ENCODE measurements at regions not wholly inside any gene's neighbourhood (a gene's known extent, or its start where the extent isn't known, plus 50 kb on each side); places are given as distances from the start of the nearest gene placed in this dataset.

- TF ChIP-seq MAFK (IDR thresholded peaks at IDR 0.05; ENCODE audit: low read length) (peak; percentile 47; the same call in 1 of the 2 replicates), CBFA2T2 (conservative IDR thresholded peaks at IDR 0.05) (peak; percentile 47; the same call in 1 of the 2 replicates), TFAP4 (CRISPR knock-in tag; IDR thresholded peaks at IDR 0.05; ENCODE audit: borderline replicate concordance) (peak; percentile 93), C11orf30 (IDR thresholded peaks at IDR 0.05; ENCODE audit: low read depth) (peak; percentile 90), RNF2 (IDR thresholded peaks at IDR 0.05) (no peak), ARID1B (IDR thresholded peaks at IDR 0.05) (peak; percentile 81), ATF3 (IDR thresholded peaks at IDR 0.05) (peak; percentile 97), ATF3 (CRISPR knock-in tag; conservative IDR thresholded peaks at IDR 0.05) (peak; percentile 68; the same call in 1 of the 2 replicates), PBX2 (CRISPR knock-in tag; IDR thresholded peaks at IDR 0.05; ENCODE audit: low read depth) (no peak), PBX2 (tag; conservative IDR thresholded peaks at IDR 0.05; ENCODE audit: low read depth) (0 out of 2 replicates have a peak, but pooled peaks have one; percentile 8), POLR2A (conservative IDR thresholded peaks at IDR 0.05) (no peak; the same call in 1 of the 2 replicates), EGR1 (conservative IDR thresholded peaks at IDR 0.05) (peak; percentile 89), TBL1XR1 (IDR thresholded peaks at IDR 0.05; ENCODE audit: low read length in 2 of 2) (peak in 1 of 2 experiments; percentile 52; a peak in 2 of 4 replicates), ETV5 (CRISPR knock-in tag; IDR thresholded peaks at IDR 0.05; ENCODE audit: low read depth) (peak; percentile 60), ZEB2 (IDR thresholded peaks at IDR 0.05) (peak; percentile 71; the same call in 1 of the 2 replicates), NFE2 (IDR thresholded peaks at IDR 0.05; ENCODE audit: low read depth) (peak; percentile 64), STAT5A (IDR thresholded peaks at IDR 0.05; ENCODE audit: borderline replicate concordance, low read length) (peak; percentile 28; the same call in 1 of the 2 replicates), RFX1 (IDR thresholded peaks at IDR 0.05) (peak; percentile 9; the same call in 1 of the 2 replicates), MEF2D (tag; conservative IDR thresholded peaks at IDR 0.05; ENCODE audit: low read depth) (peak; percentile 95), RFX5 (IDR thresholded peaks at IDR 0.05; ENCODE audit: low read depth, low read length) (peak; percentile 63), NR4A1 (CRISPR knock-in tag; IDR thresholded peaks at IDR 0.05) (no peak), NR4A1 (tag; IDR thresholded peaks at IDR 0.05) (no peak), LEF1 (IDR thresholded peaks at IDR 0.05) (no peak), DPF2 (IDR thresholded peaks at IDR 0.05) (peak; percentile 84), NFATC3 (IDR thresholded peaks at IDR 0.05) (no peak), MAFG (tag; conservative IDR thresholded peaks at IDR 0.05) (peak; percentile 76), FOS (IDR thresholded peaks at IDR 0.05; ENCODE audit: extremely low read depth, insufficient read length) (peak; percentile 63), ZNF316 (IDR thresholded peaks at IDR 0.05) (peak; percentile 93), CTBP1 (IDR thresholded peaks at IDR 0.05; ENCODE audit: borderline replicate concordance) (peak; percentile 44; the same call in 1 of the 2 replicates), DACH1 (IDR thresholded peaks at IDR 0.05; ENCODE audit: partially characterized antibody) (peak; percentile 50), NCOR1 (IDR thresholded peaks at IDR 0.05) (peak; percentile 73), TEAD4 (IDR thresholded peaks at IDR 0.05; ENCODE audit: low read length) (peak; percentile 62), TEAD4 (CRISPR knock-in tag; IDR thresholded peaks at IDR 0.05; ENCODE audit: borderline replicate concordance) (no peak)
Measured at GRCh38 chrX:39855748-39856129, 242.0 kb downstream of the BCOR start (continued).
